ENCODE measurements at regions not wholly inside any gene's neighbourhood (a gene's known extent, or its start where the extent isn't known, plus 50 kb on each side); places are given as distances from the start of the nearest gene placed in this dataset.
"Not testable (repeated sequence)": the region's sequence is repeated elsewhere in the genome, so short reads cannot be mapped to it uniquely, and the experiment has no call there.

GRCh38 chr1:234855851-234856250, 245.9 kb upstream of the IRF2BP2 start:
- DNase-seq = no peak

- DNase-seq = no peak
Observed at GRCh38 chr1:234854645-234855039, 244.7 kb upstream of the IRF2BP2 start.

- no peak for DNase-seq
Observed at GRCh38 chr1:234853906-234854644, 244.1 kb upstream of the IRF2BP2 start.

GRCh38 chr1:234852659-234853058, 242.7 kb upstream of the IRF2BP2 start:
- DNase-seq = no peak

GRCh38 chr1:234851450-234852438, 241.8 kb upstream of the IRF2BP2 start:
- no peak for DNase-seq

GRCh38 chr1:234849832-234850231, 239.9 kb upstream of the IRF2BP2 start:
- no peak for DNase-seq

- no peak for DNase-seq
Observed at GRCh38 chr1:234848972-234849649, 239.1 kb upstream of the IRF2BP2 start.

- not testable (repeated sequence) for DNase-seq
Observed at GRCh38 chr1:234846813-234847212, 236.8 kb upstream of the IRF2BP2 start.

- no peak for DNase-seq
Observed at GRCh38 chr1:234845836-234846235, 235.9 kb upstream of the IRF2BP2 start.

- DNase-seq = no peak
Observed at GRCh38 chr1:234845097-234845660, 235.2 kb upstream of the IRF2BP2 start.

- no peak for DNase-seq
Observed at GRCh38 chr1:234844479-234845031, 234.6 kb upstream of the IRF2BP2 start.

GRCh38 chr1:234843946-234844345, 234.0 kb upstream of the IRF2BP2 start:
- no peak for DNase-seq

GRCh38 chr1:234842726-234843641, 233.0 kb upstream of the IRF2BP2 start:
- no peak for DNase-seq

- no peak for DNase-seq
Observed at GRCh38 chr1:234841710-234842231, 231.8 kb upstream of the IRF2BP2 start.

- DNase-seq = no peak
Observed at GRCh38 chr1:234841281-234841680, 231.3 kb upstream of the IRF2BP2 start.

- no peak for DNase-seq
Observed at GRCh38 chr1:234840843-234841242, 230.9 kb upstream of the IRF2BP2 start.

GRCh38 chr1:234840253-234840652, 230.3 kb upstream of the IRF2BP2 start:
- no peak for DNase-seq

GRCh38 chr1:234839663-234840062, 229.7 kb upstream of the IRF2BP2 start:
- DNase-seq = no peak

- DNase-seq = no peak
Observed at GRCh38 chr1:234838820-234839219, 228.8 kb upstream of the IRF2BP2 start.

- DNase-seq = no peak
Observed at GRCh38 chr1:234838182-234838581, 228.2 kb upstream of the IRF2BP2 start.

GRCh38 chr1:234837713-234838112, 227.7 kb upstream of the IRF2BP2 start:
- DNase-seq = no peak
